Right lobe of liver (tissue), 4 donors: ENCODE measurements at regions not wholly inside any gene's neighbourhood (a gene's known extent, or its start where the extent isn't known, plus 50 kb on each side); places are given as distances from the start of the nearest gene placed in this dataset.

Experiments
- POLR2A ChIP-seq: fragments of 450-650 bp; IDR thresholded peaks from one replicate; pipeline ENCODE4 v1.6.1; 2017; ENCODE audit warnings: antibody characterized with exemption, mild to moderate bottlenecking
- TF ChIP-seq, protein P1 (sequence below), 4 donors: fragments of 200-600 bp in 3 of 4; fragments of 450-650 bp in 1 of 4; IDR thresholded peaks; one replicate each; pipeline versions ENCODE4 v1.5.1 to v1.8.0; 2016 to 2022; ENCODE audit warnings: antibody characterized with exemption in 4 of 4, mild to moderate bottlenecking in 2 of 4
- donor health status: DM: no; HTN: no; CAD: no.
- donor health status: DM: no; HTN: no; CAD: no.
- donor health status: DM: no; HTN: yes; CAD: no.

GRCh38 chr21:17196623-17197022 is 316.2 kb upstream of the CXADR start:
- TF ChIP-seq, protein P1, sequence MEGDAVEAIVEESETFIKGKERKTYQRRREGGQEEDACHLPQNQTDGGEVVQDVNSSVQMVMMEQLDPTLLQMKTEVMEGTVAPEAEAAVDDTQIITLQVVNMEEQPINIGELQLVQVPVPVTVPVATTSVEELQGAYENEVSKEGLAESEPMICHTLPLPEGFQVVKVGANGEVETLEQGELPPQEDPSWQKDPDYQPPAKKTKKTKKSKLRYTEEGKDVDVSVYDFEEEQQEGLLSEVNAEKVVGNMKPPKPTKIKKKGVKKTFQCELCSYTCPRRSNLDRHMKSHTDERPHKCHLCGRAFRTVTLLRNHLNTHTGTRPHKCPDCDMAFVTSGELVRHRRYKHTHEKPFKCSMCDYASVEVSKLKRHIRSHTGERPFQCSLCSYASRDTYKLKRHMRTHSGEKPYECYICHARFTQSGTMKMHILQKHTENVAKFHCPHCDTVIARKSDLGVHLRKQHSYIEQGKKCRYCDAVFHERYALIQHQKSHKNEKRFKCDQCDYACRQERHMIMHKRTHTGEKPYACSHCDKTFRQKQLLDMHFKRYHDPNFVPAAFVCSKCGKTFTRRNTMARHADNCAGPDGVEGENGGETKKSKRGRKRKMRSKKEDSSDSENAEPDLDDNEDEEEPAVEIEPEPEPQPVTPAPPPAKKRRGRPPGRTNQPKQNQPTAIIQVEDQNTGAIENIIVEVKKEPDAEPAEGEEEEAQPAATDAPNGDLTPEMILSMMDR (IDR thresholded peaks at IDR 0.05), result no peak
- no peak for TF ChIP-seq POLR2A
